ENCODE measurements at regions not wholly inside any gene's neighbourhood (a gene's known extent, or its start where the extent isn't known, plus 50 kb on each side); places are given as distances from the start of the nearest gene placed in this dataset.

GRCh38 chrX:39953879-39954278 is 143.9 kb downstream of the BCOR start:
- no peak for DNase-seq (ENCODE audit: low spot score)

DNA sequence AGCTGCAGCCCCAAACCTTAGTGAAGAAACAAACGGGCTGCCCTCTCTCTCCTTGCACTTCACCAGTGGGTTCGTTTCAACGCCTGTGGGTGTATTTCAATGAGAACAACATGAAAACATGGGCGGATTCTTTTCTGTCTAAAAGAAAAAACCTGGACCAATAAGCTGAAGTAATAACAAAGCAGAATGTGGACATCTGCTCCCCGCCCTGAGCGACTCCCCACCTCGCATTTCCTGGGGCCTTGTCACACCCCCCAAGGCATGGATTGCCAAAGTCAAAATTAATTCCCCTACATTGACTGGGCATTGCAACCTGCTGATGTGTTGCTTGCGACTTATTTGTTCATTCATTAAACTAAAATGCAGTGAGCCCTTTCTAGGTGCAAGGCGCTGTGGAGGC is 142.9 kb downstream of the BCOR start:
- DNase-seq (ENCODE audit: low spot score): no peak

DNA sequence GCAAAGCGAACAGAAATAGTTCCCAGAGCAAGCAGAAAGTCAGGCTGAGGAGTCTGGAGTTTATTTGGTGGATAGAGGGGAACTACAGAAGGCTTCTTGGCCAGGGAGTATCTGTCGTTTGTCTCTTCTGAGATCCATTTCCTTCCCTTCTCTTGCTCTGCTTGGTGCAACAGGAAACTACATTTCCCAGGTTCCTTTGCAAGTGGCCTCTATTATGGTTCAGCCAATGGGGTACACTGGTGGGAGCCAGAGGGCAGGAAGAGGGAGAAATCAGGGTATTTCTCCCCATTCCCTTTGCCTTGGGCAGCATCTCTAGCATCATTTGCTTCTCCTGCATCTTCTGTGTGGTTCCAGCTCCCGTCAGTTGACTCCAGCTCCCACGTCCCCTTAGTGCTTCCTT is 142.1 kb downstream of the BCOR start:
- DNase-seq (ENCODE audit: low spot score): no peak

- no peak for DNase-seq (ENCODE audit: low spot score)
These were observed 140.9 kb downstream of the BCOR start for GRCh38 chrX:39956803-39957394.

- peak; percentile 66 for DNase-seq (ENCODE audit: low spot score)
These were observed 139.8 kb downstream of the BCOR start for GRCh38 chrX:39957816-39958566.

- no peak for DNase-seq (ENCODE audit: low spot score)
These were observed 138.9 kb downstream of the BCOR start for GRCh38 chrX:39958850-39959249.

DNA sequence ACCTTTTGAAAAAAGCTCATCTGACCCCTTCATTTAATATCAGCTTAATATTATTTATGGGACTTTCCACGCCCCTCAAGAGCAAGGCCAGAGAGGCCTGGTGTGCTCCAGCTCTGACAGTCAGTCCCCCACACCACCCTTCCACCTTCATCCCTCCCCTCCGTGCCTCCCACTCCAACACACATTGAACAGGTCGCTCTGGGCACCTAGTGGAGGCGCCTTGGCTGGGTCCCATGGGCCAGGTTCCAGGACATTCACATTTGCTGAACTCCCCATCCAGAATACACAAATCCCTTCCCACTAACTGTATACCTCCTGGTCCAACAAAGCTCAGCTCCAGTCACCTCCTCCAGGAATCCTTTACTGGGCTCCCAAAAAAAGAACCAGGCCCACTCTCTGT is 137.5 kb downstream of the BCOR start:
- DNase-seq (ENCODE audit: low spot score): no peak

DNA sequence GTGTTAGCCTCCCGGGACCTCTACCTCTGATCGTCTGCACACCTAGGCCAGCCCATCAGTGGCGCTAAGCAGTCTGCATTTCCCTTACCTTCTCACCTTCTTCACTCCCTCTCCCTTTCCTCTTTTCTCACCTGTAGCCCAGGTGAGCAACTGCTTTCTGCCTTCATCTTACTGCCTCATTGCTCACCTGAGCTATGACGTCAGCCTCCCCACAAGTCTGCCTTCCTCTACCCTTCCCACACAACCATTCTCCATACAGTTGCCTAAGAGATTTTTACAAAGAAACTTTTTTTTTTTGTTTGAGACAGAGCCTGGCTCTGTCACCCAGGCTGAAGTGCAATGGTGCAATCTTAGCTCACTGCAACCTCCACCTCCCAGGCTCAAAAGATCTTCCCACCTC is 136.3 kb downstream of the BCOR start:
- DNase-seq (ENCODE audit: low spot score): no peak

- DNase-seq (ENCODE audit: low spot score): no peak
These were observed 132.6 kb downstream of the BCOR start for GRCh38 chrX:39965051-39965573.

DNA sequence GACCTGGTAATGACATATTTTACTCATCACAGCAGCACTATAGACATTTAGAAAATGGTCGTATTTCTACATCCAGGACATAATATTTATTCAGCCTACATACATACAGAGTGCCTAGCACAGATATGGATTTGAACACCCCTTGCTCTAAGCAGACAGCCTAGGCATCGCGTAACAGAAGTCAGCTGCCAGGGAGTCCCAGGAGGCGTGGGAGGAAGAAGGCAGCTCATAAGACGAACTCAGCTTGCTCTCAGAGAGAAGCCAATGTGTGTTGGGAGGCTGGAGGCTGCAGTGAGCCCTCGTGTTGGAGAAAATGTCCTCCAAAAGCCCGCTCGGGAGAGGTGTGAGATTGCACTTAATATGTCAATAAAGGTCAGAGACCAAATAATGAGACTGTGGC is 131.6 kb downstream of the BCOR start:
- no peak for DNase-seq (ENCODE audit: low spot score)

DNA sequence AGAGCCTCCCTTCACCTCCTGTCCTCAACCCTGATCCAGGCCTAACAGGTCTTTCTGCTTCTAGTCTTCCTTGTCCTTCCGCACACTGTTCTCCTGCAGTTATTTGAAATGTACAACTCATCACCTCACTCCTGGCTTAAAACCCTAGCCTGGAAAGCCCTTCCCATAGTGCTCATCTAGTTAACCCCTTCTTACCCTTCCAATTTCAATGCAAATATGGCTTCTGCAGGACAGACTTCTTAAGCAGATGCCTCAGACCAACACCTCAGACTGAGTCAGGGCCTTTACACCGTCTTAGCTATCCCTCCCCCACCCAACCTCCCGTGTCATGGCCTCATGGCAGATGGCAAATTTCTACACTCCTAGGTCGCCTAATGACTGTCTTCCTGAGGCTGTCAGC is 130.4 kb downstream of the BCOR start:
- DNase-seq (ENCODE audit: low spot score): no peak

GRCh38 chrX:39969099-39969818 is 128.5 kb downstream of the BCOR start:
- no peak for DNase-seq (ENCODE audit: low spot score)

DNA sequence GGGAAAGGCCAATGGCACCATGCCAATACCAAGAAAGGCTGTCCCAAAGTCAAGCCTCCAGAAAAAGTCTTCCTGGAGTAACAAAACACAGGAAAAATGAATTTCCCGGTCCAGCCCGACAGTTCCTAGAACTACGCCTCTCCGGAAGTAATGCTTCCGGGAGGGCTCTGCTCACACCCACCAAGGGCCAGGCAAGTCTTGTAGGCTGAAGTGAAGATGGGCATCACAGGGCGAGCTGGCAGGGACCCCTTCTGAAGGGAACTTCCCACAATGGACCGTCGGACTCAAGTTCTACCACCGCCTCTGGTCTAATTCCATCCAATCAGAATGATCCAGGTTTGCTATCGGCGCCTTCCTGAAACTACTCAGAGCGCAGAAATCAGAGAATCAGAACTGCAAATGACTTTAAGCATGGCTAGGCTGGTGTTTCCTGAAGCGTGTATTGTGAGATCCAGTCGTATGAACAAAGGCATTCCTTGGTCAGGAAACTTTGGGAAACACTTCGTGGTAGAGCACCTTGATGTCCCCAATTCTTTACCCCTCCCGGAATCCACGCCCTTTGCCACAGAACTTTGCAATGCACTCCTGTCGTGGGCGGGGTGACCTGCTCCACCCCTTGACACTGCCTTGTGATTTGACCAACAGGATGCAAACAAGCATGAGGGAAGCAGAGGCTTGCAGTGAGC is 127.8 kb downstream of the BCOR start:
- no peak for DNase-seq (ENCODE audit: low spot score)

GRCh38 chrX:39971760-39972159 is 126.0 kb downstream of the BCOR start:
- no peak for DNase-seq (ENCODE audit: low spot score)

DNA sequence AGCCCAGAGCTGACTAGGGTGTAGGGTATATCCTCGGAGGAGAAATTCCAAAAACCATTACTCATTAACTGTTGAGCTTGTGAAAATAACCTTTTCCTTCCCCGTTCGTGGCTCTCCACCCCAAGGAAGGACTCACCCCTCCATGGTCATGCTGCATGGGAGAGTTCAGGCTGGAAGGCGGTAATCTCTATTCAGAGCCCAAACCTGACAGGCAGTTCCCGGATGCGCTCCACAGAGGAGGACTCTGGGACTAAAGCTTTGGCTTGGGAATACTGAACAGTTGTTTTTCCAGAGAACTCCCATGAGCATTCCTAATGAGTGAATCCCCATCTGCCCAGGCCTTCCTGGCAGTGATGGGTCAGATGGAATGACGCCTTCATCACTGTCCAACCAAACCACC is 125.4 kb downstream of the BCOR start:
- peak; percentile 38 for DNase-seq (ENCODE audit: low spot score)

DNA sequence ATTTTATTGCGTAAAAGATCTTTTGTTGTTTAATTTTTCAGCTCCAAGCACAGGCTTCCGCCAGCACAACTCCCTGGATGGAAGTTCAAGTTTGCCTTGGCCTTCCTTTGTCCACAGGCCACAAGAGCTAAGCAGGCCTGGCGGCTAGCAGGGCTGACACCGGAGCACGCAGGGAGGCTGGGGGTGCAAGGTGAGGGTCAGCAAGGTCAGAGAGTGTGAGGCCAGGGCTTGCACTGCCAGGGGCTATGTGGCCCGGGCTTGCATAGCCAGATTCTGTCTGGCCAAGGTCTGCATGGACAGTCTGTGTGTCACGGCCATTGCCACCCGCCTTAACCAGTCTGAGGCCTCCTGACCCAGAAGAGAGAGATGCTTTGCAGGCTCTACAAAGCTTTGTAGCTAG is 123.9 kb downstream of the BCOR start:
- no peak for DNase-seq (ENCODE audit: low spot score)

DNA sequence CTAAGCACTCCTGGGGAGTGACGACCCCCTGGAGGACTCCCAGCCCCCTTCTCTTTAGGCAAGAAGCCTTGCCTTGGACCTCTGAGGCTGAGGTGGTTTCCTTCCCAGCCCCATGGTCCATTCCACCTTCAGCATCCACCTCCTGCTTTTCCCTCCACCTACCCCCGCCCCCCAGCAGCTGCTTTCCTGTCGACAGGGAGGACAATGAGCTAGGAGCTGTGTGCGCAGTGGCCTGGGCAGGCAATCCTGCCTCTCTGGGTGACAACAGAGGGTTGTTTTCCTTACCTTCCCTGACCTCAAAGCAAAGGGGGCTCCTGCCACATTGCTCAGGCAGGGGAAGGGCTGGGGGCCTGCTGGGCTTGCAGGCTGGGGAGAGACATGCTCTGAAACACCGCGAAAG is 123.5 kb downstream of the BCOR start:
- DNase-seq (ENCODE audit: low spot score): no peak

DNA sequence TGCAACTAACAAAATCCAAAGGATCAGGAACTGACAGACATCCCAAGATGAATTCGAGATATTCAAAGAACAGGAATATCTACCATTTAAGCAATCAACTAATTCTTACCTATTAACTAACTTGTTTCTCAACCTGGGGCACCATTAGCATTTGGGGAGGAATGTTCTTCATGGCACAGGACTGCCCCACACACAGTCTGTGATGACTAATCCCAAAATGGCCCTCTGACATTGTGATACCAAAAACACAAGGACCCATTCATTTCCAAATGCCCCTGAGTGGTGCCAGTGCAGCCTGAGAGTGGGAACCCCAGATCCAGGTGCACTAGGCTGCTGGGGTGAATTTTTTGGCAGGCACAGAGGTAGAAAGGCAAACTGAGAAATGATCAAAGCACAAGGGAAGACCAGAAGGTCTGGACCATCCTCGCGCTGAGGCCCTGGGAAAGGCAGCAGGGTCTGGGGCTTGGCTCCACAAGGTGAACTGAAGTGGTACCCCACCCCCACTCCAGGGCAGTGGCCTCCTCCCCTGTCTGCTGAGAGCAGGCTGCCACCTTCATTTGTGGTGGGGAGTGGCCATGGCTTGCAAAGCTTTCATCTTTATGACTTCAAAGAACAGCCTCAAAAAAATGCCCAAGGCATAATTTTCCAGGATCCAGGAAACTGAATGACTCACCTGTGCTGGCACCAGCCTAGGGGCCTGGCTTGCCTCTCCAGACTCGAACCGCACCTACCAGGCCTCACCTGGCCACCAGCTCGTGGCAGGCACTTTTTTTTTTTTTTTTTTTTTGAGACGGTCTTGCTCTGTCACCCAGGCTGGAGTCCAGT is 122.4 kb downstream of the BCOR start:
- DNase-seq (ENCODE audit: low spot score): no peak

GRCh38 chrX:39981946-39982345 is 115.8 kb downstream of the BCOR start:
- DNase-seq (ENCODE audit: low spot score): no peak

DNA sequence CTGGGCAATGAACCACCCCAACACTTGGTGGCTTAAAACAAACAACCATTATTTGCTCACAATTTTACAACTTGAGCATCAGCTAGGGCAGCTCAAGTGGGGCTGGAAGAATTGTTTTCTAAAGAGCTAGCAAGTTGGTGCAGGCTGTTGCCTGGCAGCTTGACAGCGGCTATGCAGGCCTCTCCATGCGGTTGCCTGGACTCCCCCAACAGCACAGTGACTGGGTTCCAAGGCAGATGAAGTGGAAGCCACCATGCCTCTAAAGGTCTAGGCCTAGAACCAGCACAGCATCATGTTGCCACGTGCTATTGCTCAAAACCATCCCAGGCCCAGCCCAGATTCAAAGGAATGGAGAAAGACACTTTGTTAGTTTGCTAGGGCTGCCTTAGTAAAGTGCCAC is 114.8 kb downstream of the BCOR start:
- no peak for DNase-seq (ENCODE audit: low spot score)

- no peak for DNase-seq (ENCODE audit: low spot score)
These were observed 114.0 kb downstream of the BCOR start for GRCh38 chrX:39983715-39984114.
